GM12873 (cell line): ENCODE measurements at regions not wholly inside any gene's neighbourhood (a gene's known extent, or its start where the extent isn't known, plus 50 kb on each side); places are given as distances from the start of the nearest gene placed in this dataset.

Experiments used
- CTCF ChIP-seq: IDR thresholded peaks from 2 replicates; pipeline ENCODE4 v1.5.1; 2012; ENCODE audit warnings: low read depth, mild to moderate bottlenecking, moderate library complexity, low read length, control low read depth; ENCODE audit not compliant: insufficient read depth; ENCODE audit errors: missing control alignments

GRCh38 chr2:154638783-154639182, 59.7 kb upstream of the KCNJ3 start:
- TF ChIP-seq CTCF: no peak

- no peak for TF ChIP-seq CTCF
Measured at GRCh38 chr2:154640000-154640399, 58.5 kb upstream of the KCNJ3 start.
